GM21528 (cell line): ENCODE measurements at regions not wholly inside any gene's neighbourhood (a gene's known extent, or its start where the extent isn't known, plus 50 kb on each side); places are given as distances from the start of the nearest gene placed in this dataset.
"Not testable (repeated sequence)": the region's sequence is repeated elsewhere in the genome, so short reads cannot be mapped to it uniquely, and the experiment has no call there.

Source experiments
- ATAC-seq: cut with Tn5 transposase; IDR thresholded peaks from one replicate; pipeline ENCODE4 v1.9.1; 2021; ENCODE audit warnings: mild to moderate bottlenecking, moderate library complexity; ENCODE audit not compliant: unreplicated experiment, low FRiP score

DNA sequence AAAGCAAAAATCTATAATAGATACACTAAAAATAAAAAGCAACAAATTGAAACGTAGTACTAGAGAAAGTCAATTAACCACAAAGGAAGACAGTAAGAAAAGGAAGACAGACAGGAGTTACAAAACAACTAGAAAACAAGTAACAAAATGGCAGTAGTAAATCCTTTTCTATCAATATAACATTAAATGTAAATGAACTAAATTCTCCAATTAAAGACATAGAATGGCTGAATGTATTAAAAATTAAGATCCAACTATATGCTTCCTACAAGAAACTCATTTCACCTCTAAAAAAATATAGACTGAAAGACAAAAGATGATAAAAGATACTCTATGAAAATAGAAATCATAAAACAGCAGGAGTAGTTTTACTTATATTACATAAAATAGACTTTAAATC lies 79.1 kb downstream of the CTH start:
- no peak for ATAC-seq

DNA sequence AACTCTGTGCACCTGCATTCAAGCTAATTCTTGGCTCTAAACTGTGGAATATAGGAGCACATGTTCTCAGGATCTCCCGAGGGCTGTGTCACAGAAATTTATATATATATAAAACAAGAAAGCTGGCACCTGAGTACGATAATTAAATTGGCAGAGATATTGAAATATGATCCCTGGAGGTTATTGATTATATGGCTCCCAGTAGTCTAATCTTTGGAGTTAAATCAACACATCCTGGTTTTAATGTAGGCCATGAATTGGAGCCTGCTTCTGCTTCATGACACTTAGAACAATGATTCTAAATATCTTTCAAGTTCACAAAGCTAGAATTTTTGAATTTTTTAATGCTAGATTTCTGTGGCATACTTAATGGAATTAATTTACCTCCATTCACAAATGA lies 84.3 kb downstream of the CTH start:
- no peak for ATAC-seq

DNA sequence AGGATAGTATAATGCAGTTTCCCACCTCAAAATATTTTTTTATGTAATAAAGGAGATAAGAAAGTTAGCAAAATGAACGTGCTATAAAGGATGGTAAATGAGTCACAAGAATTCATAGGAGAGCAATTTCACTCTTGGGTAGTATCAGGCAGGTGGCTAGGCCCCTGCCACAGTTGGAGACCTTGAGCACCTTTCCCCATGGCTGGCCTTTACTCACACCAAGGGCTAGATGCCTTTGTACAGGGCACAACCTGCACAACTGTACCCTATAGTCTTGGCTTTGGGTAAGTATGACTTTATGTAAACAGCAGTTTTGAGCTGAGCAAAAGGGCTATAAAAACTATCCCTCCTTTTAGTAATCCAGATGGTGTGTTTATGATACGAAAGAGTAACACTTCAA lies 85.1 kb downstream of the CTH start:
- no peak for ATAC-seq

DNA sequence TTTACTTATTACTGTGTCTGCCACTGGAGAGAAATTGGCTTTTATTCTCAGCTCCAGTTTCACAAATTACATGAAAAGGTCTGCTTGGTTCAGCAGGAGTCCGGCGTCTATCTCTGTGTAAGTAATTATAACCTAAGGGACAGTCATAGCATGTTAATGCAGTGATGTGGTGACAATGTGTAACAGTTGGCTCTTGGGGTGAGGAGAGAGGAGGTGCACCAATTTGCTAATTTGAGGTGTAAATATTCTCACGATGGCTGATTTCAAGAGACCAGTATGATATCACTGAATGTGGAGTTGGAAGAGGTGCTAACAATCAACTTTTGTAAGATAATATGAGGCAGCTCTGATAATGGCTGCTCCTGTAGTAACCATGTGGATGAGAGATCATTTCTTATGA lies 86.1 kb downstream of the CTH start:
- ATAC-seq = no peak

DNA sequence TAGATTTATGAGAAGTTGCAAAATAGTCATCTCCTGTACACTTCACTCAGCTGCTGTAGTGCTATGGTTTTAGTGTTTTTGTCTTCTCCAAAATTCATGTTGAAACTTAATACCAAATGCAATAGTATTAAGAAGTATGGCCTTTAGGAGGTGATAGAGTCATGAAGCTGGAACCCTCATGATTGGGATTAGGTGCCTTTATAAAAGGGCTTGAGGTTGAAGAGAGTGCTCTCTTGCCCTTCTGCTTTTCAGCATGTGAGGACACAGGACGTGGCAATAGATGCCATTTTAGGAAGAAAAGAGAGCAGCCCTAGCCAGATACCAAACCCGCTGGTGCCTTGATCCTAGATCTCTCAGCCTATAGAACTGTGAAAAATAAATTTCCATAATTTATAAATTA lies 87.6 kb downstream of the CTH start:
- ATAC-seq = no peak

DNA sequence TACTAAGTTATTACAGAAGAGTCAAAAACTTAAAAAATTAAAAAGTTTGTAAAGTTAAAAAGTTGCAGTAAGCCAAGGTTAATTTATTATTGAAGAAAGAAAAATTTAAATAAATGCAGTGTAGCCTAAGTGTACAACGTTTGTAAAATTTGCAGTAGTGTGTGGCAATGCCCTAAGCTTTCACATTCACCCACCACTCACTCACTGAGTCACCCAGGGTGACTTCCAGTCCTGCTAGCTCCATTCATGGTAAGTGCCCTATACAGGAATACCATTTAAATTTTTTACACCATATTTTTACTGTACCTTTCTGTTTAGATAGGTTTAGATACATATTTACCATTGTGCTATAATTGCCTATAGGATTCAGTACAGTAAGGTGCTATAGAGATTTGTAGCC lies 88.6 kb downstream of the CTH start:
- no peak for ATAC-seq

DNA sequence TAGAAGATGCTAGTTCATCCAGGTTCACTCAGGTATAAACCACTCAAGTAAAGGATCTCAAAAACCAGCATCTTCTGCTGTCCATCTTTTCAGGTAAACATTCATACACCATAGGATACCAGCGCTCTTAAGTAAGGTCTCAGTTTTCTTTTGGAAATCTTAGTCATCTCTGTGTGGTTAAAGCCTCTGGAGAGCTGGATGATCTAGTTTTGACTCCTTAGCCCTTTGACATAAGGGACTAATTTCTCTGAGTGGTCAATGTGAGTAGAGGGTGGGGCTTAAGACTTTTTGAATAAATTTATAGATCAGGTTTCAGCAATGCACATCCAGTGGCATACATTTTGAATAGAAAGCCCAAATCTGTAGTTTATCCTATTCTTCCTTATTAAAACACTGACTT lies 92.3 kb downstream of the CTH start:
- ATAC-seq = no peak

DNA sequence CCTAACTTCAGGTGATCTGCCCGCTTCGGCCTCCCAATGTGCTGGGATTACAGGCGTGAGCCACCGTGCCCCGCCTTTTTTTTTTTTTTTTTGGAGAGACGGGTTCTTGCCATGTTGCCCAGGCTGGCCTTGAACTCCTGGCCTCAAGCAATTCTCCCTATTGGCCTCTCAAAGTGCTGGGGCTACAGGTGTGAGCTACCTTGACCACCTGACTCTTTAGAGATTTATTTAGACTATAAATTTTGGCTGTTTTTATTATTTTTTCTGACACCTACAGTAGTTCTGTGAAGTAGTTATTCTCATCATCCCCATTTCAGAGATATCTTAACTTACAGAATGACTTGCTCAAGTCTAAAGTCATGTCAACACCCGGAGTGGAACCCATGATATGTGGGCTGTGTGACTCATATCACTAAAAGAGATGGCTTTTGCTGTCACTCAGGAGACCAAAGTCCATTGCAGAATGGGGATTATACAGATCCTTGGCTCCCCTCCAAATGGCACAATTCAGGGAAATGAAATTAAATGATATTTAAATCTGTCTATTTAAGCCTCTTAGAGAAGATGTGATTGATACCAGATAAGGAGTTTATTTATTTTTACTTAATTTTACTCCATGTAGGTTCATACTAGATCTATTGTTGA lies 93.2 kb downstream of the CTH start:
- peak; percentile 85 for ATAC-seq

DNA sequence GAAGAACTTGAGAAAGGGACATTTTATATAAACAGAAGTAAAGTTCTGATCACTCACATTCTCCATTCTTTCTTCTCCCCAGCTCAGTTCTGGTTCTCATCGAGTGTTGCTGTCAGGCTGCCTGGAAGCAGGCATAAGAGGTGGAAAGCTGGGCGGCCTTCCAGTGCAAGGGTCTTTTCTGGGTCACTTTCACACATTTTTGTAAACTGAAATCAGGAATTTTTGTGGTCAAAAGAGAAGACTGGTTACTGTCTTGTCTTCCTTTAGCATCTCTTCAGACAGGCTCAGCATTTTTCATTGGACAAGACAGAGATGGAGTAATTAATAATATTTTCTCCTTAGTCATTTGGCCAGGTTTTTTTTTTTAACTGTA lies 93.7 kb downstream of the CTH start:
- peak; percentile 25 for ATAC-seq

DNA sequence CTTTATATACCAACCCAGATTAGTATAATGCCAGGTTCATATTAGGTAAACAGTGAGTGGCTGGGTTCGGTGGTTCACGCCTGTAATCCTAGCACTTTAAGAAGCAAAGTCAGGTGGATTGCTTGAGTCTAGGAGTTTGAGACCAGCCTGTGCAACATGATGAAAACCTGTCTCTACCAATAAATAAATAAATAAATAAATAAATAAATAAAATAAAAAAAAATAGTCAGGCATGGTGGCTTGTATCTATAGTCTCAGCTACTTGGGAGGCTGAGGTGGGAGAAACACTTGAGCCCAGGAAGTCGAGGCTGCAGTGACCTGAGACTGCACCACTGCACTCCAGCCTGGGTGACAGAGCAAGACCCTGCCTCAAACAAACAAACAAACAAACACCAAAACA lies 96.9 kb downstream of the CTH start:
- ATAC-seq = not testable (repeated sequence)

DNA sequence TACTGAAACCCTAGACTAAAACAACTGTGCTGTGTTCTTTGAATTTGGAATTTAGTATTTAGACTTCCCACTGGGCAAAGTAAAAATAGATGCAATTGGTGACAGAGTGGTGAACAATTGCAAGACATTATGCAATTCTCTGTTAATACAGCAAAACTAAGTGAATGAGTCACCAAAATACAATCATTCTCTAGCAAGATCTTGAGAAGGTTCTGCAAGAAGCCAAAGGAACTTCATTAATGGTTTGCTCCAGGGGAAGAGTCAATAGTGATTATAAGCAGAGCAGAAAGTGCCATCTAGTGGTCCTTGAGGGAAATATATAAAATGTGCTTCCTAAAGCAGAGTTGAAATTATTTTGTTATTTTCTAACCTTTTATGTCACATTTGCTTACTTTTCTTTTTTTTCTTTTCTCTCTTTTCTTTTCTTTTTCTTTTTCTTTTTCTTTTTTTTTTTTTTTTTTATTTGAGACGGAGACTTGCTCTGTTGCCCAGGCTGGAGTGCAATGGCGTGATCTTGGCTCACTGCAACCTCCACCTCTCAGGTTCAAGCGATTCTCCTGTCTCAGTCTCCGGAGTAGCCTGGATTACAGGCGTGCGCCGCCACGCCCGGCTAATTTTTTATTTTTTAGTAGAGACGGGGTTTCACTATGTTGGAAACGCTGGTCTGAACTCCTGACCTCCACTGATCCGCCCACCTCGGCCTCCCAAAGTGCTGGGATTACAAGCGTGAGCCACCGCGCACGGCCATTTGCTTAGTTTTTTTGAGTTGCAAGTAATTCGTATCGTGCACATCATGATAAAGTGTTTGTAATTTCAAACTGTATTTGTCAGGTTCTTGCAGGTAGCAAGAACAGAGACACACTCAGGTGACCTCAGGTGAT lies 99.2 kb downstream of the CTH start:
- peak; percentile 91 for ATAC-seq

DNA sequence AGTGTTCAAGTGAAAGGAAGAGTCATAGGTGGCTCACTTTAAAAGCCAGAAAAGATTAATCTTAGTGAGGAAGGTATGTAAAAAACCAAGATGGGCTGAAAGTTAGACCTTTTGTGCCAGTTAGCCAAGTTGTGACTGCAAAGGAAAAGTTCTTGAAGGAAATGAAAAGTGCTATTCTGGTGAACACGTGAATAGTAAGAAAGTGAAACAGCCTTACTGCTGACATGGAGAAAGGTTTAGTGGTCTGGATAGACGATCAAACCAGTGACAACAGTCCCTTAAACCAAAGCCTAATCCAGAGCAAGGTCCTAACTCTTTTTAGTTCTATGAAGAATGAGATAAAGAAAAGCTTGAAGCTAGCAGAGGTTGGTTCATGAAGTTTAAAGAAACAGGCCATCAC lies 106.4 kb downstream of the CTH start:
- no peak for ATAC-seq

DNA sequence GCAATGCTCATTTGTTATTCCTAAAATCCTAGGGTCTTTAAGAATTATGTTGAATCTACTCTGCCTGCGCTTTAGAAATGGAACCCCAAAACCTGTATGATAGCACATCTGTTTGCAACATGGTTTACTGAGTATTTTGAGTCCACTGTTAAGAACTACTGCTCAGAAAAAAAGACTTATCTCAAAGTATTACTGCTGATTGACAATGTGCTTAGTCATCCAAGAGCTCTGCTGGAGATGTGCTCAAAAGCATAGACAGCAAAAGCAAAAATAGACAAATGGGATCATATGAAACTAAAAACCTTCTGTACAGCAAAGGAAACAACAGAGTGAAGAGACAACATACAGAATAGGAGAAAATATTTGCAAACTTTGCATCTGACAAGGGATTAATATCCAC lies 107.0 kb downstream of the CTH start:
- ATAC-seq = no peak

DNA sequence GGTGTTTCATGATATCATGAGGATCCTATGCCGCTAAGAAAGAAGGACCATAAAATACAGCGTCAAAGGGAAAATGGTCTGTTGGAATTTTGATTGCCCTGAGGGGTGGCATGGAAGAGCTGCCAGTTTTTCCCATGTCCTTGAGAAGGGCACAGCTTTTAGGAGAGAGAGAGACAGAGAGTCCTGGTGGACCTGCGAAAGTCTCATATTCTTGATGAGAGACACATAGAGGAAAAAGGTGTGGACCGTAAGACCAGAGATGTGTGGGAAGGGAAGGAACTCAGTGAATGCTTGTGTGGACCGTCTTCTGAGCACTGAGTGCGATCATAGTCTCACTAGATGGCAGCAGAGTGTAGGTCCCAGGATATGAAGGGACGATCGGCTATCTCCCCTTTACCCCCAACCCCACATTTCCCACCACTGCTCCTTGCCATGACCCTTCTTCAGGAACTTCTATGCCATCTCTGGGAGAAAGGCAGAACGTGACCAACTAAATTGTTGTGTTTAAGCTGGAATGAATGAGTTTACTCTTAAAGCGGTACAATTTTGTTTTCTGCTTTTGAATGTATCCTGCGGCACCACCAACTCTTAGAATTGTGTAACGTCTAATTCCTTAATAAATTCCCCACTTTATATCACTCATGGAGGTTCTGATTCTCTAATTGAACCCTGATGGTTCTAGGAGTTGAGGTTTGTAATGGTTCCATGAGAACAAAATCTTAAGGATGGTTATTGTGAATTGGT lies 117.7 kb downstream of the CTH start:
- ATAC-seq = no peak

DNA sequence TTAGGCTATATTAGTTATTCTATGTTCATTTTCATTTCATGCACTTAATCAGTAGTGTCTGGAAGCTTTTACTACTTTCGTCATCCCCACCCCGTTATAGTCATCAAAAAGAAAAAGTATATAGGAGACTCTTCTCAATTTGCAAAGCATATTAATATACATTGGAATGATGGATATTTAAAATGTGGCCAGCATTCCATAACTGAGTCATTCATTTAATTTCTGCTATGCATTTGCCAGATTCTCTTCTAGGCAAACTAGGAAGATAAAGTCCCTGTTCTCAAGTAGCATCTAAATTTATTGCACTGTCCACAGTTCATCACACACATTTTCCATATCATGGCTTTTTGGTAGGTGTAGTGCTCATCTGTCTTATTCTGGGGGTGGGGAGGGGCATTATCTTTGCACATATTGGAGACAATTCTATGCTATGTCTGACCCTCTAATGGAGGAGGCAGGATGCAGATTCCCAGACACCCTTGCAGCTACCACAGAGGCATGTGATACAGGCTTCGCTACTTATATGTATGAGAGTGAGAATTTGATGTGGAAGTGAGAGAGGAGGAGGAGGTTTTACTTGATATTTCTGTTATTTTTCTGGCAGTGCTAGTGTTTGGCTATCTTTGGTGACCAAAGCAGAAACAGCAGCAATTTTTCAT lies 125.8 kb downstream of the CTH start:
- ATAC-seq = no peak

DNA sequence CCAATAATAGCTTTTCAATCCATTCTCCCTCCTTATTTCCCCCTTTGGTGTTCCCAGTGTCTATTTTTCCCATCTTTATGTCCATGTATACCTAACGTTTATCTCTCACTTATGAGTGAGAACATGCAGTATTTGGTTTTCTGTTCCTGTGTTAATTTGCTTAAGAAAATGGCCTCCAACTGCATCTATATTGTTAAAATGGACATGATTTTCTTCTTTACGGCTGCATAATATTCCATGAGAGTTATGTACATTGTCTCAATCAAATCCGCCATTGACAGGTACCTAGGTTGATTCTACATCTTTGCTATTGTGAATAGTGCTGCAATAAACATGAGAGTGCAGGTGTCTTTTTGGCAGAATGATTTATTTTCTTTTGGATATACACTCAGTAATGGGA lies 126.7 kb downstream of the CTH start:
- ATAC-seq = no peak

DNA sequence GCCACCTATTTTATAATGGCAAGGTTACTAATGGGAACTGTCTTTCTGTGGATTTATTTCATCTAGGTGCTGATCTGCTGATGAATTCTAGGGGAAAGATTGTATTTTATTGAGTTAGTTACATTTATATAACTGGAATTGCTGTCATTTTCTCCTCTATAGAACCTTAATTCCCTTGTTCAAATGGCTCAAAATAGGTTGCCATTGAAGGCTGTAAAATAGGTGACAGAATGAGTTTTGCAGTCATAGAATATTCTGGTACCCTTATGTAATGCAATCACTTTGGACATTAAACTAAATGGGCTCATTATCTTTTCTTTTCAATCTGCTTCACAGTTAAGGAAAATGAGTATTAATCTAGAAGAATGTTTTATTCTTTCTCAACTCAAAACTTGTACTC lies 131.0 kb downstream of the CTH start:
- ATAC-seq = no peak

DNA sequence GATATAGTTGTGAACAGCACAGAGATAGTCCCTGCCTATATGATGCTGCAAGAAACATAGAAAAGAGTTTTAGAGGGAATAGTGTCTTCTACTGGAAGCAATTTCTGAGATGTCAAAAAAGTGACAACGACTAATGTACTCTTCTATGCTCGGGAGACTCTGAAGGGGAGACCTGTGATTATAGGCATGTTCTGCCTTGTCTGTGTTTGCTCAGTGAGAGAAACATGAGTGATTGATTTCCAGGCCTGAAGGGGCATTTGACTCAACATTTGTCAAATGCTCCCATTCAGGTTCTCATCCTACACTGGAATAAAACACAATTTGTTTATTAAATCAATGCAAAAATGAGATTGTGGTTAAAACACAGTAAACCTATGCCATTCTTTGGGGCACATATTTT lies 131.8 kb downstream of the CTH start:
- no peak for ATAC-seq

DNA sequence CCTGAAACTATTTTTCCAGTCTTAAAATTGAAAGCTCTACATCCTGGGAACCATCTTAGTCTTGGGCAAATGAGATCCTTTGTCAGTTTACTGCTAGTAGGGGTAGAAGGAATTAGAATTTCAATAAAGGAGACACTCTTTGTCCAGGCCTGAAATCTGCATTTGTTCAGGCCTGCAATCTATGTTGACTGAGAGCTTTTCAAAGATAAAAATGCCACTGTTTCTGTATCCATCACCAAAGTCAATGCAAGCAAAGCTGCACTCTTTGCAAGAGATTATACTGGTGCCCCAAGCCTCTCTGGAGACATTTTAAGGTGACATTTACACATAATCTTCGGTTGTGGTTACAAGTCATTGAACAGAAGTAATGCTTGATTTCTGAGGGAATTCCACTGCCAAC lies 135.7 kb downstream of the CTH start:
- ATAC-seq = no peak

DNA sequence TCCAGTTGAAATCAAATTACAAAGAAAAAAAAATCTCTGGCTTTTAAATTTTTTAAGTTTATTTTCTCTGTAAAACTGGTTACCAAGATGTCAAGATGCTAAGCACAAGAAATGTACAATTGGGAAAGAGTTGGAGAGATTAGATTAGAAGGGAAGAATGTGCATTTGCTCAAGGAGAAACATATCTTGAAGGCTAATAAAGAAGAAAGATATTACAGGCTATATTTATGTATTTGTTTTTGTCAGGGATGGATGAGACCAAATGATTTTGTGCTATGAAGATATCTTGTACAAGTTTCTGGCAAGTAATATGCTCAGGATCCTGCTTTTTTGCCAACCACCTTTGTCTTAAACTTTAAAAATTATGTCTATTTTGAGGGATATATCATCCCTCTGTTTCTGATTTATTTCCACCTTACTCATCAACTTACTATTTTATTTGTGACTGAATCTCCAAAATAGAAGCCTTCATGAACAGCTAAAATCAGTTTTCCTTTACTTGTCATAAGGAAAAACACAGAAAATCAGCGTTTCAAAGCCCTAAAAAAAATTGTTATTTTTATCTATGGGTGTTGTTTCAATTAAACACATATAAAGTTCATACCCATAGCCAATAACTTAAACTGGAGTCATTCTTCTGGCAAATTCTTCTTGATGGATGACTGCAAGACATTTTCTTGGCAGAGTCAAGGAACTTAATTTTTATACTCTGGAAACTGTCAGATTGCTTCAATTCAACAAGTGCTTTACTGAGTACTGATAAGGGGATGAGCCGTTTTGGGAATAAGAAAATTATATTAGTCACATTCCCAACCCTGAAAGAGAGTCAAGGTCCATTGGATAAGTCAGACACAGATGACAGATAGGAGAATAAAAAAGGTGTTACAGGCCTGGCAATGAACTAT lies 141.8 kb downstream of the CTH start:
- no peak for ATAC-seq
